Colonic mucosa (tissue), 4 donors: ENCODE measurements at regions not wholly inside any gene's neighbourhood (a gene's known extent, or its start where the extent isn't known, plus 50 kb on each side); places are given as distances from the start of the nearest gene placed in this dataset.

ENCODE experiments used
- DNase-seq: peaks from one replicate; pipeline ENCODE4 v3.0.0-alpha.2; 2020
- H3K27ac ChIP-seq: fragments of 200-600 bp; one replicate; pipeline ENCODE4 v1.8.0; 2021
- H3K27me3 ChIP-seq: fragments of 200-600 bp; one replicate; pipeline ENCODE4 v1.8.0; 2021
- H3K36me3 ChIP-seq: fragments of 200-600 bp; one replicate; pipeline ENCODE4 v1.8.0; 2021
- H3K4me1 ChIP-seq: fragments of 200-600 bp; one replicate; pipeline ENCODE4 v1.8.0; 2021; ENCODE audit warnings: mild to moderate bottlenecking
- H3K4me3 ChIP-seq: fragments of 200-600 bp; one replicate; pipeline ENCODE4 v1.8.0; 2021
- H3K9ac ChIP-seq, 2 donors: one replicate each; pipeline ENCODE4 v1.7.0; 2013; ENCODE audit warnings: control low read depth in 2 of 2, low read depth in 2 of 2, low read length in 2 of 2
- H3K9me3 ChIP-seq: fragments of 200-600 bp; one replicate; pipeline ENCODE4 v1.8.0; 2021
- CTCF ChIP-seq: fragments of 200-600 bp; IDR thresholded peaks from one replicate; pipeline ENCODE4 v1.8.0; 2022; ENCODE audit warnings: antibody characterized with exemption, mild to moderate bottlenecking
- intact Hi-C: fragments of 100-400 bp; cut with DNase I; formaldehyde crosslinking; loops from one replicate; pipeline ENCODE4 v1.14.1; 2022
- donor health status: healthy.
- donor health status: DM: no; HTN: no; CAD: no.
- donor health status: DM: no; HTN: no; CAD: no.

DNA sequence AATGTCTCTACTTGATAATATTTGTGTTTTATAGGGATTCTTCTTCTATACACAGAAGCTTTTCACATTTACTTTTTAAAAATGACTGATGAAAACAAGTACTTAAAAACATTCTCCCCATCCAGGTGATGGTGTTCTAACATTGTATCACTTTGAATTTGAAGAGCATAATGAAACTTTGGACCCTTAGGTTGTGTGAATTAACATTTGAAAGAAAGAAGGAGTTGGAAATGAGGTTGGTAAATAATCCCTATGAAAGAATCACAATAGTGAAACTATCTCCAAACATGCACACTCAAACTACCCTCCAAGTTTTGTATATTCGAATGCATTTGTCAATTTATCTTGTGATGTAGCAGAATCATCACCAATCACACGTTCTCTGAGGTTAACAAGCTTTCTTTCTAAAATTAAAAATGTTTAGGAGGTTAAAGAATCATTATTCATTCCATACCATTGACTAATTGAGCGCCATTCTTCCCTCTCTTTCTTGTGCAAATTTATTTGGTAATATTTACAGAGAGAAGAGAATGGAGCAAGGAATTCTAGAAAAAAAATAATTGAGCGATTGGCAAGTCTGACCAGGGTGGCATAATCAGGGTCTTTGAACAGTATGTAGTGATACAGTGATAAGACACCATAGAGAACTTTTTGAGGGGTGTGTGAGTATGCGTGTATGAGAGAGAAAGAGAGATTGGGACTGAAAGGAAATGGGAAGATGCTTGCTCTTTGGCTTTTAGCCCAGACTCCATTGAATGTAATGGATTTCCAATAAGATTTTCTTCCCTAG lies 260.0 kb upstream of the NRXN1 start:
- no peak for TF ChIP-seq CTCF
- no peaks in the 10 kb centered on the region for H3K9me3 ChIP-seq
- H3K9ac ChIP-seq = no peak overlapping the region
- H3K27ac ChIP-seq = no peak overlapping the region
- intact Hi-C loops = no loop called here
- H3K4me3 ChIP-seq = no peak overlapping the region
- H3K27me3 ChIP-seq = no peaks in the 10 kb centered on the region
- H3K36me3 ChIP-seq = no peaks in the 10 kb centered on the region
- H3K4me1 ChIP-seq = no peaks in the 10 kb centered on the region
- DNase-seq = no peak

DNA sequence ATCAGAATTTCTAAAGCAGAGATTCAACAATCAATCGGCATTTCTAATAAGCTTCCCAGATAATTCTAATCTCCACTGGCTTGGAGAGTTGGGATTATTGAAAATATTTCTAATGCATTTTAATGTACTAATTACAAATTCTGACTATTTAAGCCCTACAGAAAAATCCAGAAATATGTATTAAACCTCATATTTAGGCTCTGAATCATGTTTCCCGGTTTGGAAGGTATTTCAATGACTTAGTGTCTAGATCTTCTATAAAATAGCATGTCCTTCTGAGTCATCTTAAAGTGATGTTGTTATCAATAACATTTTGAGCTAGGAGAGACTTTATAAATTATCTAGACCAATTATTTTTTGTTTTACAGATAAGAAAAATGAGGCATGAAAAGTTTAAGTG lies 258.8 kb upstream of the NRXN1 start:
- Histone ChIP-seq H3K36me3 (no peaks in the 10 kb centered on the region), H3K27me3 (no peaks in the 10 kb centered on the region), H3K4me1 (no peaks in the 10 kb centered on the region), H3K9me3 (no peaks in the 10 kb centered on the region), H3K27ac (no peak overlapping the region), H3K4me3 (no peak overlapping the region), H3K9ac (no peak overlapping the region)
- TF ChIP-seq CTCF = no peak
- intact Hi-C loops = no loop called here
- no peak for DNase-seq

GRCh38 chr2:51289045-51289444 lies 257.1 kb upstream of the NRXN1 start:
- Histone ChIP-seq H3K4me3 (no peak overlapping the region), H3K4me1 (no peaks in the 10 kb centered on the region), H3K9me3 (no peaks in the 10 kb centered on the region), H3K27me3 (no peaks in the 10 kb centered on the region), H3K27ac (no peak overlapping the region), H3K36me3 (no peaks in the 10 kb centered on the region), H3K9ac (no peak overlapping the region)
- intact Hi-C loops = no loop called here
- no peak for DNase-seq
- no peak for TF ChIP-seq CTCF

GRCh38 chr2:51268191-51268590 lies 236.3 kb upstream of the NRXN1 start:
- H3K27me3 ChIP-seq = no peaks in the 10 kb centered on the region
- H3K4me3 ChIP-seq = no peak overlapping the region
- TF ChIP-seq CTCF = no peak
- no peaks in the 10 kb centered on the region for H3K4me1 ChIP-seq
- no peak for DNase-seq
- no peaks in the 10 kb centered on the region for H3K9me3 ChIP-seq
- H3K27ac ChIP-seq = no peak overlapping the region
- intact Hi-C loops = no loop called here
- H3K9ac ChIP-seq = no peak overlapping the region
- H3K36me3 ChIP-seq = no peaks in the 10 kb centered on the region

DNA sequence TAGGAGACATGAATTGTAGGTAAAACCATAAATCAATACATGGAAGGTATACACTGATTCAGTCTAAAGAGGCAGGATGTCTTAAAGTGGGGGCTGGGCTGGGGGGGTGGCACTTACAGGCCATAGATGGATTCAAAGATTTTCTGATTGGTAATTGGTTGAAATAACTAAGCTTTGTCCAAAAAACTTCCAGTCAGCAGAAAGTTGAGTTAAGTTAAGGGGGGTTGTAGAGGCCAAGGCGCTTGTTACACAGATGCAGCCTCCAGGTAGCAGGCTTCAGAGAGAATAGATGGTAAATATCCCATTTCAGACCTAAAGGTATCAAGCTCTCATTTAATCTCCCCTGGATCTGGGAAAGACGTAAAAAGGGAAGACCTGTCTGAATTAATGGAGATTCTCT lies 233.6 kb upstream of the NRXN1 start:
- no peak overlapping the region for H3K9ac ChIP-seq
- H3K36me3 ChIP-seq = no peaks in the 10 kb centered on the region

More for the DNA sequence above, 233.6 kb upstream of the NRXN1 start:
- intact Hi-C loops = no loop called here
- no peak overlapping the region for H3K27ac ChIP-seq
- TF ChIP-seq CTCF = no peak
- no peaks in the 10 kb centered on the region for H3K9me3 ChIP-seq
- H3K27me3 ChIP-seq = no peaks in the 10 kb centered on the region
- no peak overlapping the region for H3K4me3 ChIP-seq
- H3K4me1 ChIP-seq = no peaks in the 10 kb centered on the region
- DNase-seq = no peak
